HG02610 (cell line): ENCODE measurements at regions not wholly inside any gene's neighbourhood (a gene's known extent, or its start where the extent isn't known, plus 50 kb on each side); places are given as distances from the start of the nearest gene placed in this dataset.
"Not testable (repeated sequence)": the region's sequence is repeated elsewhere in the genome, so short reads cannot be mapped to it uniquely, and the experiment has no call there.

Experiments
- ATAC-seq: cut with Tn5 transposase; IDR thresholded peaks from one replicate; pipeline ENCODE4 v1.9.1; 2021; ENCODE audit warnings: mild to moderate bottlenecking, moderate library complexity; ENCODE audit not compliant: unreplicated experiment

GRCh38 chr9:115300116-115300515 lies 182.2 kb upstream of the TNC start:
- no peak for ATAC-seq

- ATAC-seq: no peak
Measured at GRCh38 chr9:115300874-115301273, 182.9 kb upstream of the TNC start.

- ATAC-seq: no peak
Measured at GRCh38 chr9:115301581-115301980, 183.6 kb upstream of the TNC start.

GRCh38 chr9:115305543-115305942 lies 187.6 kb upstream of the TNC start:
- no peak for ATAC-seq

- no peak for ATAC-seq
Measured at GRCh38 chr9:115306865-115307264, 188.9 kb upstream of the TNC start.

- ATAC-seq: no peak
Measured at GRCh38 chr9:115313545-115313944, 195.6 kb upstream of the TNC start.

GRCh38 chr9:115326461-115326860 lies 208.5 kb upstream of the TNC start:
- ATAC-seq: no peak

GRCh38 chr9:115327436-115328122 lies 209.6 kb upstream of the TNC start:
- ATAC-seq: no peak

GRCh38 chr9:115328228-115328627 lies 210.3 kb upstream of the TNC start:
- no peak for ATAC-seq

- ATAC-seq: no peak
Measured at GRCh38 chr9:115328677-115329076, 210.7 kb upstream of the TNC start.

- ATAC-seq: no peak
Measured at GRCh38 chr9:115333277-115334070, 215.5 kb upstream of the TNC start.

GRCh38 chr9:115335439-115335838 lies 217.5 kb upstream of the TNC start:
- ATAC-seq: no peak

GRCh38 chr9:115340314-115340713 lies 222.4 kb upstream of the TNC start:
- no peak for ATAC-seq

GRCh38 chr9:115341426-115341825 lies 223.5 kb upstream of the TNC start:
- ATAC-seq: no peak

- not testable (repeated sequence) for ATAC-seq
Measured at GRCh38 chr9:115347776-115348175, 229.8 kb upstream of the TNC start.

GRCh38 chr9:115348936-115349335 lies 231.0 kb upstream of the TNC start:
- ATAC-seq: not testable (repeated sequence)

GRCh38 chr9:115349542-115349941 lies 231.6 kb upstream of the TNC start:
- no peak for ATAC-seq

- no peak for ATAC-seq
Measured at GRCh38 chr9:115350548-115350947, 232.6 kb upstream of the TNC start.

GRCh38 chr9:115353681-115354080 lies 235.7 kb upstream of the TNC start:
- no peak for ATAC-seq

GRCh38 chr9:115357821-115358220 lies 239.9 kb upstream of the TNC start:
- ATAC-seq: no peak

GRCh38 chr9:115359017-115359780 lies 241.2 kb upstream of the TNC start:
- ATAC-seq: no peak

GRCh38 chr9:115360122-115360521 lies 242.2 kb upstream of the TNC start:
- no peak for ATAC-seq
